Endothelial cell (in vitro differentiated cells): ENCODE measurements at regions not wholly inside any gene's neighbourhood (a gene's known extent, or its start where the extent isn't known, plus 50 kb on each side); places are given as distances from the start of the nearest gene placed in this dataset.

Experiments
- DNase-seq: peaks from one replicate; pipeline ENCODE4 v3.0.0; 2021; ENCODE audit warnings: low spot score
- H3K27ac Mint-ChIP-seq: one replicate; pipeline ENCODE4 v1.8.0; 2021; ENCODE audit warnings: mixed read lengths, inconsistent platforms; ENCODE audit not compliant: unreplicated experiment
- H3K27me3 Mint-ChIP-seq: one replicate; pipeline ENCODE4 v1.8.0; 2021; ENCODE audit warnings: mild to moderate bottlenecking, moderate library complexity, mixed read lengths, inconsistent platforms; ENCODE audit not compliant: unreplicated experiment
- H3K36me3 Mint-ChIP-seq: one replicate; pipeline ENCODE4 v1.8.0; 2021; ENCODE audit warnings: mild to moderate bottlenecking, low read depth, mixed read lengths, inconsistent platforms; ENCODE audit not compliant: unreplicated experiment
- H3K4me1 Mint-ChIP-seq: one replicate; pipeline ENCODE4 v1.8.0; 2021; ENCODE audit warnings: mild to moderate bottlenecking, mixed read lengths, inconsistent platforms; ENCODE audit not compliant: unreplicated experiment
- H3K4me3 Mint-ChIP-seq: one replicate; pipeline ENCODE4 v1.8.0; 2021; ENCODE audit warnings: mild to moderate bottlenecking, mixed read lengths, inconsistent platforms; ENCODE audit not compliant: unreplicated experiment
- H3K9me3 Mint-ChIP-seq: one replicate; pipeline ENCODE4 v1.8.0; 2021; ENCODE audit warnings: mixed read lengths, inconsistent platforms; ENCODE audit not compliant: unreplicated experiment
- CTCF ChIP-seq: fragments of 200-600 bp; sonication (generic); IDR thresholded peaks from one replicate; pipeline ENCODE4 v1.5.0; 2021; ENCODE audit warnings: antibody characterized with exemption; ENCODE audit not compliant: unreplicated experiment

DNA sequence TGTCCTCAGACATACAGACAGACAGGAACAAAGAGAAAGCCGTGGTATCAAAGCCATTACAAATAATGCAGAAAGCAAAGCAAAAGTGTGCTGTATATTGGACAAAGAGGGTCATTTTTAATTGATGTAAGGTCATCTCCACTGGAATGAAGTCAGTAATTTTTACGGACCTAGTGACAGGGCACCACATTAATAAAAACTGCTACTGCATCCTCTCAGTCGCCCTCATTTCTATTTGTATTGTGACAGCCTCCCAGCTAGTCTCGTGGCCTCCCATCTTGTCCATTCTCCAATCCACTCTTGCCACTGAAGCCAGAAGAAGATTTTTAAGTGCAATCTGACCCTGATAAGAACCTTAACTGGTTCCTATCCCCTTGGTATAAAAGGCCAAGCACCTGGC, 132.4 kb downstream of the NUAK1 start:
- Mint-ChIP-seq H3K4me3 (no peak overlapping the region), H3K36me3 (no peaks in the 10 kb centered on the region), H3K4me1 (no peaks in the 10 kb centered on the region), H3K27ac (no peak overlapping the region), H3K9me3 (no peaks in the 10 kb centered on the region), H3K27me3 (peaks cover 3% of the 10 kb centered on the region)
- TF ChIP-seq CTCF = no peak
- DNase-seq = no peak

- peaks cover 2% of the 10 kb centered on the region for H3K27me3 Mint-ChIP-seq
- no peak for DNase-seq
- H3K9me3 Mint-ChIP-seq = no peaks in the 10 kb centered on the region
- H3K36me3 Mint-ChIP-seq = peaks cover under 1% of the 10 kb centered on the region
- H3K27ac Mint-ChIP-seq = no peak overlapping the region
- no peaks in the 10 kb centered on the region for H3K4me1 Mint-ChIP-seq
- H3K4me3 Mint-ChIP-seq = no peak overlapping the region
- TF ChIP-seq CTCF = no peak
Measured at GRCh38 chr12:106006940-106007339, 131.8 kb downstream of the NUAK1 start.

DNA sequence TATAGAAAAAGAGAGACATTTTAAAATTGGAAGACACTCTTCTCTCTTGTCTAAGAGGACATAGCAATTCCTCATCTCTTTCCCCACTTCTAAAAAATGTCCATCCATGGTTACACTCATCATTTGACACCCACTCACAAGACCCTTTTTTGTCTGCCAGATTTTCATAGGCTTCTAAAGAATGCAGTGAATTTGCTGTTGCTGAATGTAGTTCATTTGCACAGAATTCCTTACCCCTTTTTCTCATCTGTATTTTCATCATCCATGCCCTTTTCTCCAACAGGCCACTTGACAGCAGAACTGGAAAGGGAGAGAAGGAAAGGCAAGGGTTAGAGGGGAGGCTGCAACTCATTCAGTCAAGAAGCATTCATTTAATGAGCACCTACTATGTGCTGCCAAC, 128.0 kb downstream of the NUAK1 start:
- DNase-seq = no peak
- Mint-ChIP-seq H3K36me3 (peaks cover 3% of the 10 kb centered on the region), H3K27ac (no peak overlapping the region), H3K4me1 (no peaks in the 10 kb centered on the region), H3K27me3 (peaks cover 3% of the 10 kb centered on the region), H3K4me3 (no peak overlapping the region), H3K9me3 (no peaks in the 10 kb centered on the region)
- TF ChIP-seq CTCF = no peak
